AG09319 (cell line): ENCODE measurements at regions not wholly inside any gene's neighbourhood (a gene's known extent, or its start where the extent isn't known, plus 50 kb on each side); places are given as distances from the start of the nearest gene placed in this dataset.

ENCODE experiments used
- DNase-seq: peaks from one replicate; pipeline ENCODE4 v3.0.0-alpha.2; 2010; ENCODE audit warnings: low read depth; ENCODE audit errors: extremely low read depth
- TF ChIP-seq, protein P1 (sequence below): IDR thresholded peaks from 2 replicates; pipeline ENCODE4 v1.5.1; 2011; ENCODE audit warnings: low read depth, mild to moderate bottlenecking, inconsistent platforms, low read length, moderate library complexity

DNA sequence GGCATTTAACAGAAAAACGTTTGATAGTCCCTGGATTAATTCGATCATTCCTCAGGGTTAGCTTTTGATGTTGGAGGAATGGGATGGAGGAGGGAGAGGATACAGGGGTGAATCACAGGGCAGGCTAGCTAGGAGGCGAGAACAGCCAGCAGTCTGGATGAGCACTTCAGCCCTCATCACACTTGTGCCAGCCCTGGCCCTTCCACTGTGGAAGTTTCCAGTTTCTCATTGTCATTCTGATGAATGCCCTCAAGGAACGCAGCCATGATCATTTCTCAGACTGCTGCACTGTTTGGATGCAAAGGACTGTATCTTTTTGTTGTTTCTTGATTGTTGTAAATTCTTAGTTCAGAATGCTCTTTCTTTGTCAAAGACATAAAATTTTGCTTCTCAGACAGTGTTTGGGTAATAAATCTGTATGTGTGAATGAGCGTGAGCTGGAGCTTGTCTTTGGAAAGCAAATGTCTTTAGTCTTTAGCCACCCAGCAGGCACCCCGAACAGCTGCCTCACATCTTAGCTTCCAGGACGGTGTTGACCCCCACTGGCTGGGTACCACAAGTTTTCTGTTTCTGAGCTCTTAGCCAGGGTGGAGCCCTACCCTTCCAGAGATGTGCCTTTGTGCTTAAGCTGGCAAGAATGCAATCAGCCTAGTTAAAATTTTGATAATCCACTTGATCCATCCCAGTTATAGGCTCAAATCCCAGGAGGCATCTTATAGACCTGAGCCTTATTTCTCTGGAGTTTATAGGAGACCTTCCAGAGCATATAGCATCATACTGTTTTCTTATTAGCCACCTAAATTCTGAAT, 121.1 kb downstream of the PDCD6IP start:
- TF ChIP-seq, protein P1, sequence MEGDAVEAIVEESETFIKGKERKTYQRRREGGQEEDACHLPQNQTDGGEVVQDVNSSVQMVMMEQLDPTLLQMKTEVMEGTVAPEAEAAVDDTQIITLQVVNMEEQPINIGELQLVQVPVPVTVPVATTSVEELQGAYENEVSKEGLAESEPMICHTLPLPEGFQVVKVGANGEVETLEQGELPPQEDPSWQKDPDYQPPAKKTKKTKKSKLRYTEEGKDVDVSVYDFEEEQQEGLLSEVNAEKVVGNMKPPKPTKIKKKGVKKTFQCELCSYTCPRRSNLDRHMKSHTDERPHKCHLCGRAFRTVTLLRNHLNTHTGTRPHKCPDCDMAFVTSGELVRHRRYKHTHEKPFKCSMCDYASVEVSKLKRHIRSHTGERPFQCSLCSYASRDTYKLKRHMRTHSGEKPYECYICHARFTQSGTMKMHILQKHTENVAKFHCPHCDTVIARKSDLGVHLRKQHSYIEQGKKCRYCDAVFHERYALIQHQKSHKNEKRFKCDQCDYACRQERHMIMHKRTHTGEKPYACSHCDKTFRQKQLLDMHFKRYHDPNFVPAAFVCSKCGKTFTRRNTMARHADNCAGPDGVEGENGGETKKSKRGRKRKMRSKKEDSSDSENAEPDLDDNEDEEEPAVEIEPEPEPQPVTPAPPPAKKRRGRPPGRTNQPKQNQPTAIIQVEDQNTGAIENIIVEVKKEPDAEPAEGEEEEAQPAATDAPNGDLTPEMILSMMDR: no peak

DNA sequence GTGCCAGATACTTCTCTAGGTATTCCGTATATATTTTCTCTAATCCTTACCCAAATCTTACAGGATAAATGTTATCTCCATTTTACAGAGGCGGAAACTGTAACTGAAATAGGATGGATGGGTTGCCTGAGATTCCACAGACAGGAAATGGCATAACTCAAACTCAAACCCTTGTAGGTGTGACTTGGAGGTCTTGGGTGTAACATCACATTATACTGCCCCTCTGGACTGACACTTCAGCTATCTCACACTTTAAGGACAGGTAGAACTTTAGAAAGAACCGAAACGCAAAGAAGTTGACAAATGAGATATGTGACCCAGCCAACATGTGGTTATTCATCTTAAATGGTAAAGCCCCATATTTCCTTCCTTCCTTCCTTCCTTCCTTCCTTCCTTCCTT, 122.1 kb downstream of the PDCD6IP start:
- TF ChIP-seq, protein P1: no peak
- no peak for DNase-seq

More for the DNA sequence above, 121.1 kb downstream of the PDCD6IP start:
- DNase-seq: no peak

DNA sequence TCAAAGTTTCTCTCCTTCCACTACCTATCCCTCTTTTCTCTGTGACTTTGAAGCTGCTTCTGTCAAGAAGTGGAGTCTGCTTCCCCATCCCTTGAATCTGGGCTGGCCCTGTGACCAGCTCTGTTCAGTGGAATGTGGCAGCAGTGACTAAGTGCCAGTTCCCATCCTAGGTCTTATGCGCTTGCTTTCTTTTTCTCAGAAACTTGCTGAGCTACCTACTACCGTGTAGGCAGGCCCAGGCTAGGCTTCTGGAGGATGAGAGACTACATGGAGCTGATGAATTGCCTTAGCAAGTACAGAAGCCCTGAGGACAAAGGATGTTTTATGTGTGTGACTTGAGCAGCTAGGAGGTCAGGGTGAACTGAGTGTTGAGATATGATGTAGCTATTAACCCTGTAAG, 123.2 kb downstream of the PDCD6IP start:
- no peak for DNase-seq
- TF ChIP-seq, protein P1: no peak

DNA sequence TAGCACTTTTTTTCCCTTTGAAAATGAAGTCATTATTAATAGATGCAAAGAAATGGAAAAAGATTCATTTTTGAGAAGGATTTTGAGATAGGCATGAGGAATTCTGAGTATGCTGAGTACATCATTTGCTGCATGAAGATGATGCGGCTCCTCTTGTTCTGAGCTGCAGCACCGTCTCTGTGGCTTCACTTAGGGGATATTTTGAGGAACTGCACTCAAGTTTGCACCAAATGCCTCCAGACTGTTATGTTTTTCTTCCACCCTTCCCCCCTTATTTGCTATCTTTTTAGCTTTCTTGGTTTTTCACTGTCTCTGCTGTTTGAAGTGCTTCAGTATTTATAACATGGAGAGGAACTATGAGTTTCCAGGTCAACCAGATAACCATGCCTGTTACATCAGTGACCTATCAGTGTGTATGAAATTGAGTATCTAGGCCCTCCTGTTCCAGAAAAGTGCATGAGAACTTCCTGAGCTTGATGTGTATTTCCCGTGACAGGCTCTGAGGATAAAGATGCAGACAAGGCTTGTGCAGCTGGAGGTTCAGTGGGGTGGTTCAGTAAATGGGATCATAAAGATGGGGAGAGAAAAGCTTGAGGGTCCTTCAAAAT, 128.7 kb downstream of the PDCD6IP start:
- TF ChIP-seq, protein P1: no peak
- no peak for DNase-seq

DNA sequence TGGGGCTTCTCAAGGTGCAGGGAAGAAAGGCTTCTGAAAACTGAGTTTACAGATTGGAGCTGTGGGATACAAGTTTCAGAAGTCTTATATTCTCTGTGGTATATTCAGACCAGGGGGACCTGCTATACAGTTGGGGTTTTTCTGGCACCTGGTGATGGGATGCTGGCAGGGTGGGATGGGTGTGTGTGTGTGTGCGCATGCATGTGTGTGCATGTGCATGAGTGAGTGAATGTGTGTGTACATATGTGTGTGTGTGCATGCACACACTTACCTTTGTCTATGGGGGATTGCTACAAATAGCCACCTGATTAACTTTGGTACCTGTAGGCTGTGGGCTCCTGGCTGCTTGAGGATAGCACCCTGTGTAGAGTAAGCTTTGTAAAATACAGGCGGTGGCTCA, 131.4 kb downstream of the PDCD6IP start:
- TF ChIP-seq, protein P1: no peak
- no peak for DNase-seq

DNA sequence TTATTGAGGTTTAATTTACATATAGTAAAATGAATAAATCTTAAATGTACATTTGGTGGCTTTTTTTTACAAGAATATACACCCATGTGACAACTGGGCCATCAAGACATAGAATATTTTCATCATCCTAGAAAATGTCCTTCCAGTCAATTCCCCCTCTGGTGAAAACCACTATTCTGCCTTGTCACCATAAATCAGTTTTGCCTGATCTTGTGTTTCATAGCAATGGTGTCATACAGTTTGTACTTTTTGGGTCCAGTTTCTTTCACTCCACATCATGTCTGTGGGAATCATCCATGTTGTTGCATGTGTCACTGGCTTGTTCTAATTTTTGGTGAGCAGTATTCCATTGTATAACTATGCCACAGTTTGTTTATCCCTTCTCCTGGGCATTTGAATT, 133.1 kb downstream of the PDCD6IP start:
- no peak for DNase-seq
- TF ChIP-seq, protein P1: no peak

DNA sequence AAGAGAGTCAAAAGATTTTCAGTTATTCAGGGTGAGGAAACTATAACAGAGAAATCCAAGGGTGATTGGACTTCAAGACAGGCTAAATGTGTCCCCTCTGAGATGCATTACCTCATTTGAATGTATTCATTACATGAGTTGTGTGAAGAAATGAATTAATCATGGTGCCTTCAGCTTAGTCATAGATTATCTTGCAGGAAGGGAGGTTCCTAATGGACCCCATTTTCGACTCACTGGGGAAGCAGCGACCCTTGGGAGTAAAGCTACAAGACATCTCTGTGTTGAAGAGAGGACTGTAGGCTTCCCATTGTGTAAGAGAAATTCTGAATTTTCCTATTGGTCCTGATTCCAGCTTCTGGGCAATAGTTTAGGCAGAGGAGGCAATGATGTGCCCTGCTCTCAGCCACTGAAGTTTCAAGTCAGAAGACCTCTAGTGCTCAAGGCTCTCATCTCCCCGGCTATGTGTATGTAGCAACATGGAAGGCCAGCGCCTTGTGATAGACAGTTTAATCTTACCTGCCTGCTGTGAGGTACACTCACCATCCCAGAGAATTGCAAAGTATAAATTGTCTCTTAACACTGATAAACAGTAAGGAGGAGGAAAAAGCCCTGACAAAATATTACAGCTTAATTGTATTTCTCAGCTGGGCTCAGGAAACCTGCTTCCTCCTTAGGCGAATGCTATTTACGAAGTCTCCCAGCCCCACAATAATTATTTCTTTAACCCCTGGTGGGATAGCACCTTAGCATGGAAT, 133.8 kb downstream of the PDCD6IP start:
- DNase-seq: no peak
- TF ChIP-seq, protein P1: no peak
